RCC 7860 (cell line): ENCODE measurements at regions not wholly inside any gene's neighbourhood (a gene's known extent, or its start where the extent isn't known, plus 50 kb on each side); places are given as distances from the start of the nearest gene placed in this dataset.
"Not testable (repeated sequence)": the region's sequence is repeated elsewhere in the genome, so short reads cannot be mapped to it uniquely, and the experiment has no call there.

Source experiments
- DNase-seq: peaks from one replicate; pipeline ENCODE4 v3.0.0-alpha.2; 2015; ENCODE audit warnings: low spot score
- FAIRE-seq: peaks from 2 replicates; lab custom pipeline; 2012; peaks lifted over from hg19 to GRCh38; lab: Jason Lieb, UNC

DNA sequence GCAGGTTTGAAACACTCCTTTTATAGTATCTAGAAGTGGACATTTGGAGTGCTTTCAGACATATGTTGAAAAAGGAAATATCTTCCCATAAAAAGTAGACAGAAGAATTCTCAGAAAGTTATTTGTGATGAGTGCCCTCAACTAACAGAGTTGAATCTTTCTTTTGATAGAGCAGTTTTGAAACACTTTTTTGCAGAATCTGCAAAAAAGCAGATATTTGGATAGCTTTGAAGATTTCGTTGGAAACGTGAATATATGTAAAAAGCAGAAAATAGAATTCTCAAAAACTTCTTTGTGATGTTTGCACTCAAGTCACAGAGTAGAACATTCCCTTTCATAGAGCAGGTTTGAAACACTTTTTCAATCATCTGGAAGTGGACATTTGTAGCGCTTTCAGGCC lies 676.4 kb upstream of the ZNF337 start:
- DNase-seq, FAIRE-seq: not testable (repeated sequence)

- DNase-seq, result no peak
- no peak for FAIRE-seq
Measured at GRCh38 chr20:26354511-26354910, 657.9 kb upstream of the ZNF337 start.

- FAIRE-seq (no peak), DNase-seq (no peak)
Measured at GRCh38 chr20:26347396-26347795, 650.7 kb upstream of the ZNF337 start.

DNA sequence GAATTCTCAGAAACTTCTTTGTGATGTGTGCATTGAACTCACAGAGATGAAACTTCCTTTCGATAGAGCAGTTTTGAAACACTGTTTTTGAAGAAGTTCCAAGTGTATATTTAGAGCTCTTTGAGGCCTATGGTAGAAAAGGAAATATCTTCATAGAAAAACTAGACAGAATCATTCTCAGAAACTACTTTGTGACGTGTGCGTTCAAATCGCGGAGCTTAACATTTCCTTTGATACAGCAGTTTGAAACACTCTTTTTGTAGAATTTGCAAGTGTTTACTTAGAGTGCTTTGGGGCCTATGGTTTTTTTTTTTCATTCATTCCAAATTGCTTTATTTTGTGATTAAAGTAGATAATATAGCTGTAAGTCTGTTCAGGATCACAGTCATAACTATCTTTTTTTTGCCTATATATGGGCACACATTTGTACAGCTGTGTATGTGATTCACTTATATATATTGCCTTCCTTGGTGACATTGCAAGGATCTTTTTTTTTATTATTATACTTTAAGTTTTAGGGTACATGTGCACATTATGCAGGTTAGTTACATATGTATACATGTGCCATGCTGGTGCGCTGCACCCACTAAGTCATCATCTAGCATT lies 643.9 kb upstream of the ZNF337 start:
- not testable (repeated sequence) for DNase-seq, FAIRE-seq

GRCh38 chr20:26324177-26324576 lies 627.5 kb upstream of the ZNF337 start:
- FAIRE-seq (no peak), DNase-seq (no peak)

DNA sequence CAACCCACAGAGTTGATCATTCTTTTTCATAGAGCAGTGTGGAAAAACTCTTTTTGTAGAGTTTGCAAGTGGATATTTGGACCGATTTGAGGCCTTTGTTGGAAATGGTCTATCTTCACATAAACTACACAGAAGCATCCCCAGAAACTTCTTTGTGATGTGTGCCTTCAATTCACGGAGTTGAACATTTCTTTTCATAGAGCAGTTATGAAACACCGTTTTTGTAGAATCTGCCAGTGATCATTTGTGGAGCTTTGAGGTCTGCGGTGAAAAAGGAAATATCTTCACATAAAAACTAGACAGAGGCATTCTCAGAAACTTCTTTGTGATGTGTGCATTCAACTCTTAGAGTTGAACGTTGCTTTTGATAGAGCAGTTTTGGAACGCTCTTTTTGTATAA lies 618.4 kb upstream of the ZNF337 start:
- DNase-seq (no peak), FAIRE-seq (no peak)

DNA sequence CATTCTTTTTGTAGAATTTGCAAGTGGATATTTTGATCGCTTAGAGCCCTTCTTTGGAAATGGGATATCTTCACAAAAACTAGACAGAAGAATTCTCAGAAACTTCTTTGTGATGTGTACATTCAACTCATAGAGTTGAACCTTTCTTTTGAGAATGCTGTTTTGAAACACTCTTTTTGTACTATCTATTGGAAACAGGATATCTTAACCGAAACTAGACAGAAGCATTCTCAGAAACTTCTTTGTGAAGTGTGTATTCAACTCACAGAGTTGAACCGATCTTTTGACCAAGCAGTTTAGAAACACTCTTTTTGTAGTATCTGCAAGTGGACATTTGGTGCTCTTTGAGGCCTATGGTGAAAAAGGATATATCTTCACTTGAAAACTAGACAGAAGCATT lies 613.1 kb upstream of the ZNF337 start:
- FAIRE-seq, DNase-seq: not testable (repeated sequence)

- FAIRE-seq (no peak), DNase-seq (no peak)
Measured at GRCh38 chr20:26308961-26309360, 612.3 kb upstream of the ZNF337 start.

DNA sequence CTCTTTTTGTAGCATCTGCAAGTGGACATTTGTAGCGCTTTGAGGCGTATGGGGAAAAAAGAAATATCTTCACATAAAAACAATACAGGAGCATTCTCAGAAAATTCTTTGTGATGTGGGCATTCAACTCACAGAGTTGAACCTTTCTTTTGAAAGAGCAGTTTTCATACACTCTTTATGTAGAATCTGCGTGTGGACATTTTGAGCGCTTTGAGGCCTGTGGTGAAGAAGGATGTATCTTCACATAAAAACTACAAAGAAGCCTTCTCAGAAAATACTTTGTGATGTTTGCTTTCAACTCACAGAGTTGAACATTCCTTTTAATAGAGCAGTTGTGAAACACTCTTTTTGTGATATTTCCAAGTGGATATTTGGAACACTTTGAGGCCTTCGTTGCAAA lies 598.4 kb upstream of the ZNF337 start:
- DNase-seq, result no peak
- FAIRE-seq, result no peak

DNA sequence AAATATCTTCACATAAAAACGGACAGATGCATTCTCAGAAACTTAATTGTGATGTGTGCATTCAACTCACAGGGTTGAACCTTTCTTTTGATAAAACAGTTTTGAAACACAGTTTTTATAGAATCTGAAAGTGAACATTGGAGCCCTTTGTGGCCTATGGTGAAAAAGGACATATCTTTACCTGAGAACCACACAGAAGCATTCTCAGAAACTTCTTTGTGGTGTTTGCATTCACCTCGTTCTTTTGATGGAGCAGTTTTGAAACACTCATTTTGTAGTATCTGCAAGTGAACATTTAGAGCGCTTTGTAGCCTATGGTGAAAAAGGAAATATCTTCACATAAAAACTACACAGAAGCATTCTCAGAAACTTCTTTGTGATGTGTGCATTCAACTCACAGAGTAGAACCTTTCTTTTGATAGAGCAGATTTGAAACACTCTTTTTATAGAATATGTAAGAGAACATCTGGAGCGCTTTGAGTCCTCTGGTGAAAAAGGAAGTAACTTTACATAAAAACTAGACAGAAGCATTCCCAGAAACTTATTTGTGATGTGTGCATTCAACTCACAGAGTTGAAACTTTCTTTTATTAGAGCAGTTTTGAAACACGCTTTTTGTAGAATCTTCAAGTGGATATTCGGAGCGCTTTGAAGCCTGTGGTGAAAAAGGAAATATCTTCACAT lies 591.9 kb upstream of the ZNF337 start:
- not testable (repeated sequence) for FAIRE-seq, DNase-seq

- FAIRE-seq, result no peak
- no peak for DNase-seq
Measured at GRCh38 chr20:26279238-26279637, 582.6 kb upstream of the ZNF337 start.

GRCh38 chr20:26277339-26277738 lies 580.7 kb upstream of the ZNF337 start:
- FAIRE-seq, result no peak
- DNase-seq, result no peak

DNA sequence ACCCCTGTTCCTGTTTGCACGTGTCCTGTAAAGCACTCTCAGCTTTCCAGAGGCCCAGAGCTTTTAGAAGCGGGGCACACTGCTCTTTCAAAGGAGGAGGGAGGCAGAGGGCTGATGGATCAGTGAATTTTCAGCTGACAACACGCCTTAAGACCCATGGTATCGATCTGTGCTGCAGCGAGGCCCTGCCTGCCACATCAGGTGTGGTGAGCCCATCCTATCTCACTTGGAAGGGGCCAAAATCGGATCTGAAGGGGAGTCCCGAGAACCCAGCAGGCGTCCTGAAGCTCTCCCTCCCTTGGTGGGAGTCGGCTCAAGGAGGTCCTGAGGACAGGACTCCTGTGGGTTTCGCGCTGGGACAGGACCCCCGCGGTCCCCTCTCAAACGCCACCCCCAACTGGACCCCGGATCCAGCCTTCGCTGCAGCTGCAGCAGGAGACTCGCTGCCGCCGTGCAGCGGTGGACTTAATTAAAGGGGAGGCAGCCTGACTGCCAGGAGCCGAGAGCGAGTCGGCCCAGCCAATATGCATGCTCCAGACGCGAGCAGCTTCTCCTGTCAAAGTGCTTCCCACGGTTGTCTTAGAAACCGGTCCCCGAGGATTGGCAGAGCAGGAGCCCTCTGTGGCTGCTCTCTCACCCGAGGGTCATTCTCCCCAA lies 580.0 kb upstream of the ZNF337 start:
- FAIRE-seq (no peak), DNase-seq (no peak)

GRCh38 chr20:26268762-26269161 lies 572.1 kb upstream of the ZNF337 start:
- FAIRE-seq, result peak; percentile 91

DNA sequence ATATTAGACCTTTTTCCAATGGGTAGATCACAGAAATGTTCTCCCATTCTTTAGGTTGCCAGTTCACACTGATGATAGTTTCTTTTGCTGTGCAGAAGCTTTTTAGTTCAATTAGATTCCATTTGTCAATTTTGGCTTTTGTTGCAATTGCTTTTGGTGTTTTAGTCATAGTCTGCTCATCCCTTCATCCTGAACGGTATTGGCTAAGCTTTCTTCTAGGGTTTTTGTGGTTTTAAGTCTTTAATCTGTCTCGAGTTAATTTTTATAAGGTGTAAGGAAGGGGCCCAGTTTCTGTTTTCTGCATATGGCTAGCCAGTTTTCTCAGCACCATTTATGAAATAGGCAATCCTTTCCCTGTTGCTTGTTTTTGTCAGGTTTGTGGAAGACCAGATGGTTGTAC lies 564.3 kb upstream of the ZNF337 start:
- peak; percentile 6 for DNase-seq
- not testable (repeated sequence) for FAIRE-seq

More at GRCh38 chr20:26268762-26269161, 572.1 kb upstream of the ZNF337 start:
- peak; percentile 46 for DNase-seq

DNA sequence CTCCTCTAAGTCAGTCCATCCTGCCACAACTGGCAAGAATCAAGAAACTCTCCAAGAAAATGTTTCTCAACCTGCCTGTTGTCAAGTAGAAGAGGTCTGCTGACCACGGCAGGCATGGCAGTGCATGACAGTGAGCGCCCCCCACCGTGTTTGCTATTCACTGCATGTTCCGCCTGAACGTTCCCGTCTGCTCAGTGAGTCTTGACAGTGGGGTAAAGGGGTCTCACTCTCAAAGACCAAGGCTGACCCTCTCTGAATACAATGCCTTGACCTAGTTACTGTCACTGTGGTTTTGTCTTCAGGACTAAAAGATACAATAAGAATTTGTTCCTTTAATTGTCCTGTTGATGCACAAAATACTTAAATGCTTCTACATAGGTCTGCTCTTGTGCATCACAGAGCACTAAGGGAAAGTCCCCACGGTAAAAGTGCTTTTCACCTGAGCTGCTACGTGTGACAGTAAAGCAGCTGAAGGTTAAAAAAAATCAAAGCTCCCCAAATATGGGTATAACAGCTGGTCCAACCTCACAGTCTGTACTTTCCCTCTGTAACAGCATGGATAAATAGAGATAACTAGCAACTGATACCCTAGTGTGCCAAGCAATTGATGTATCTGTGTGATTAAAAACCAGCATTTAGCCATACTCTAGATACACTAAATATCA lies 555.8 kb upstream of the ZNF337 start:
- DNase-seq, FAIRE-seq: not testable (repeated sequence)

DNA sequence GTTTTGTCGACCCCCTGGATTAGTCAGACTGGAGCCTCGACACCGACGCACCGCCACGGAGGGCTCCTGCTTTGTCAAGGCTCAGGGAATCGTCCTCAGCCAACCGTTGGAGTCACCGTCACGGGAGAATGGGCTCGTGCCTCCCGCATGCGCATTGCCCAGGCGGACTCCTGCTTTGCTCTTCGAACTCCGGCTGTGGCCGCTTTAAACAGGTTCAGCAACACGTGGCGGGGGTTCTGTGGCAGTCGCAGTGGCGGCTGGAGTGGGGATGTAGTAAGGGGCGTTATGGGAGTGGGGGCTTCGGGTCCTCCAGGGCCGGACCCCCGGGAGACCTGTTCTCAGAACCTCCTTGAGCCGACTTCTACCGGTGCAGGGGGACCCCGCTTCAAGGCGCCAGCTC lies 554.7 kb upstream of the ZNF337 start:
- not testable (repeated sequence) for DNase-seq, FAIRE-seq

DNA sequence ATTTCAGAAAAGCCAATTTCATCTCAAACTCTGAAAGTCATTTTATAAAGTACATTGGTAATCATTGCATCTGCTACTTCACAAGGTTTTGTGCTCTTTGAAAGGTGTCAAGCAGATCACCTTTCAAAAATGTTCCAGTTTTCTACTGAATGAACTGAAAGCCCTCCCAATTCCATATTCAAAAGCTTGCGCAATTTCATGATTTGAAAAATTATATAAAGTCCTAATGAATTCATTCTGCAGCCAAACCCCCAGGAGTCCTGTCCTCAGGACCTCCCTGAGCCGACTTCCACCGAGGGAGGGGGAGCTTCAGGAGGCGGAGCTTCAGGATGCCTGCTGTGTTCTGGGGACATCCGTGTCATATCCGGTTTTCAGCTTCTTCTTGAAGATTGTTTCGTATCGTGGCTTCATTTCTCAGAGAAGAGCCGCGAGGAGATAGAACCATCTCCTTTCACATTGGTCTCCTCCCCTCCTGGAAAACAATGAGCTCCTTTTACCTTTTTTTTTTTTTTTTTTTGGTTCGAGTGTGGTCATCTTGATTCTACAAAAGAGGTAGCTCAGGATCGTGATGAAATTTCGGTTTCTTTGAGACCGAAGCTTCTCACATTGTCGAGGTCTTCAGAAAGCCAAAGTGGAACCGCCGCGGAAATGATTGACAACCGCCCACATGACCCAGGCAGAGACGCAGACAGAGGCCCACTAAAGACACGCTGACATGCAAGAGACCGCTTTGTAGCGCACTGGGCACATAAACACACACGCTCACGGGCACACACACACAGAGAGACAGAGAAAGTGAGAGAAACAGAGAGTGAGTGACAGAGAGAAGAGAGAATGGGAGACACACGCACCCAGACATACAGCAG lies 553.8 kb upstream of the ZNF337 start:
- not testable (repeated sequence) for DNase-seq, FAIRE-seq

DNA sequence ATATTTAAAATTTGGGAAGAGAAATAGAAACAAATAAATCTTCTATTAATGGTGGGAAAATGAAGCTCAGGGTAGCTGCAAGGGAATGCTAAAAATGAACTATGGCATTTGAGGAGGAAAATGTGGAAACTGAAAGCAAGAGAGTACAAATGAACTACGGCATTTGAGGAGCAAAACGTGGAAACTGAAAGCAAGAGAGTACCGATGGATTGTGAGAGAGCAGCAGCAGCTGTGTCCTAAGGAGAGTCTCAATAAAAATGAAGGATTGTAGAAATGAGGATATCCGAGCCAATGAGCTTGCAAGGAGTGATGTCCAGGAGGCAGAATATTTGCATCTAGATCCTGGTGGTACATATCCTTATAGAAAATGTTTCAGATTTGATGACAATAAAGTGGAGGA lies 547.1 kb upstream of the ZNF337 start:
- DNase-seq (no peak), FAIRE-seq (no peak)

DNA sequence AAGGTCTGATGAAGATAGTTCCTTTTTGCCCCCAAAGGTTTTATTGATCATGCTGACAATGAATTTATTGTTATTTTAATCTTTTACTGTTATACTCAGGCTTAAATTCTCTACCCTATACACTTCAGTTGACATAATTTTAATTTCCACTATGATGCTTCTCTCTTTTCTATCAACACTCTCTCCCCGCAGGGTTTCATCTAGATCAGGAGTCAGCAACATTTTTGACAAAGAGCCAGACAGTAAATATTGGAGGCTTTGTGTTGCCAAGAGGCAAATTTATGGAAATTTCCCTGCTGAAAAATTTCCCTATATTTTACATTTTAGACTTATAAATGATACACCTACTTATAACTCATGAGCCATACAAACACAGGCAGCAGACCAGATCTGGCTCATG lies 524.0 kb upstream of the ZNF337 start:
- DNase-seq, FAIRE-seq: not testable (repeated sequence)
